Activated T-cell treated with anti-CD3 and anti-CD28 coated beads, Interleukin-2, amount 50 U/mL, for 4 hours (primary cell): ENCODE measurements at regions not wholly inside any gene's neighbourhood (a gene's known extent, or its start where the extent isn't known, plus 50 kb on each side); places are given as distances from the start of the nearest gene placed in this dataset.

Source experiments
- ATAC-seq, 2 donors: fragments of 200-7000 bp; cut with Tn5 transposase; one replicate each; pipeline ENCODE4 v1.10.0; 2021
- DNase-seq: peaks from one replicate; pipeline ENCODE4 v3.0.0-alpha.2; 2020
- H3K27me3 Mint-ChIP-seq: one replicate; pipeline ENCODE4 v1.8.0; 2021; ENCODE audit warnings: low read depth, mixed read lengths
- H3K36me3 Mint-ChIP-seq: one replicate; pipeline ENCODE4 v1.8.0; 2022; ENCODE audit warnings: mixed read lengths; ENCODE audit not compliant: insufficient read depth
- H3K4me1 Mint-ChIP-seq: one replicate; pipeline ENCODE4 v1.8.0; 2021; ENCODE audit warnings: low read depth, mixed read lengths
- H3K4me3 Mint-ChIP-seq: one replicate; pipeline ENCODE4 v1.8.0; 2021; ENCODE audit warnings: mild to moderate bottlenecking, moderate library complexity, mixed read lengths
- H3K9me3 Mint-ChIP-seq: one replicate; pipeline ENCODE4 v1.8.0; 2021; ENCODE audit warnings: mixed read lengths

DNA sequence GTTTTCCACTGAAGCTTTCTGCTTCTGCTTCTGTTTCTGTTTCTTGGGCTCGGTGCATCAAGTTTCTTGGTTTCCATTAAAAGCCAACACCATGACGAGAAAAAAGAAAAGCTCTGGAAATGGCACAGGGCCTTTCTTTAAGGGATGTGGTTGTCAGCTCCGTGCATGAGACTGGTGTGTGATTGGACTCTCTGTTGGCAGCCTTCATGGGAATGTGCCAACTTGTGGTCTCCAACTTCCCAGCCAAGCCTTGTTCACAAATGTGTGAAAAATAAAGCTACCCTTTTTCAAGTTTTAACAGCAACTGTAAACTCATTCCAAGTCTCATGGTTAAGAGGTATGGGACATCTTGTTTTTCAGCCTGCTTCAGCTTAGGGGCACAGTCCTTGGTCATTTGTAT, 68.7 kb upstream of the CST7 start:
- Mint-ChIP-seq H3K36me3 (no peaks in the 10 kb centered on the region), H3K4me1 (no peaks in the 10 kb centered on the region)

DNA sequence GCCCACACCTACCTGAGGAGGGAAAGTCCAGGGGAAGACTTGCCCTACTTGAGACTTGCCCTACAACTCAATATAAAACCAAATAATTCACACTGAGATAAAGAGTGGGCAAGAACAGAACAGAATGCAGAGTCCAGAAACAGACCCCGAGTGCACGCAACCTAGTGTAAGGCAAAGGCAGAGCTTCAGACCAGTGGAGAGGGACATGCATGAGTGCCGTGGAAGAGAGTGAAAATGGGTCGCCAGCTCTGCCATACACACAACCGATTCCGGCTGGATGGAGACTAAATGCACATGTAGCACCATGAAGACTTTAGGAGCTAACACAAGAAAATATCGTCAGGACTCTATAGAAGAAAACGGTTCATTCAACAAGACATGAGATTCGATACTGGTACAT, 58.8 kb upstream of the CST7 start:
- ATAC-seq (no peak), DNase-seq (no peak)

More for the DNA sequence above, 68.7 kb upstream of the CST7 start:
- DNase-seq (no peak), ATAC-seq (no peak)
- Mint-ChIP-seq H3K27me3 (peaks cover 5% of the 10 kb centered on the region), H3K4me3 (no peak overlapping the region), H3K9me3 (peaks cover 27% of the 10 kb centered on the region)

GRCh38 chr20:24891546-24892393, 57.3 kb upstream of the CST7 start:
- ATAC-seq = no peak
- no peak for DNase-seq
- Mint-ChIP-seq H3K4me1 (no peaks in the 10 kb centered on the region), H3K36me3 (no peaks in the 10 kb centered on the region), H3K27me3 (no peaks in the 10 kb centered on the region), H3K4me3 (no peak overlapping the region), H3K9me3 (no peaks in the 10 kb centered on the region)

More for the DNA sequence above, 58.8 kb upstream of the CST7 start:
- H3K4me3 Mint-ChIP-seq = no peak overlapping the region
- no peaks in the 10 kb centered on the region for H3K27me3 Mint-ChIP-seq
- no peaks in the 10 kb centered on the region for H3K36me3 Mint-ChIP-seq
- H3K4me1 Mint-ChIP-seq = no peaks in the 10 kb centered on the region
- H3K9me3 Mint-ChIP-seq = no peaks in the 10 kb centered on the region

GRCh38 chr20:24892522-24892921, 56.5 kb upstream of the CST7 start:
- Mint-ChIP-seq H3K4me3 (no peak overlapping the region), H3K36me3 (no peaks in the 10 kb centered on the region), H3K27me3 (no peaks in the 10 kb centered on the region), H3K4me1 (no peaks in the 10 kb centered on the region), H3K9me3 (no peaks in the 10 kb centered on the region)
- DNase-seq (no peak), ATAC-seq (no peak)

GRCh38 chr20:24892931-24893330, 56.1 kb upstream of the CST7 start:
- DNase-seq (no peak), ATAC-seq (no peak)
- H3K9me3 Mint-ChIP-seq = no peaks in the 10 kb centered on the region
- H3K4me3 Mint-ChIP-seq = no peak overlapping the region
- no peaks in the 10 kb centered on the region for H3K36me3 Mint-ChIP-seq
- H3K4me1 Mint-ChIP-seq = no peaks in the 10 kb centered on the region
- no peaks in the 10 kb centered on the region for H3K27me3 Mint-ChIP-seq

GRCh38 chr20:24894488-24894887, 54.6 kb upstream of the CST7 start:
- Mint-ChIP-seq H3K4me3 (no peak overlapping the region), H3K9me3 (peaks cover 15% of the 10 kb centered on the region), H3K27me3 (no peaks in the 10 kb centered on the region), H3K4me1 (no peaks in the 10 kb centered on the region), H3K36me3 (no peaks in the 10 kb centered on the region)
- ATAC-seq = no peak
- DNase-seq = no peak

DNA sequence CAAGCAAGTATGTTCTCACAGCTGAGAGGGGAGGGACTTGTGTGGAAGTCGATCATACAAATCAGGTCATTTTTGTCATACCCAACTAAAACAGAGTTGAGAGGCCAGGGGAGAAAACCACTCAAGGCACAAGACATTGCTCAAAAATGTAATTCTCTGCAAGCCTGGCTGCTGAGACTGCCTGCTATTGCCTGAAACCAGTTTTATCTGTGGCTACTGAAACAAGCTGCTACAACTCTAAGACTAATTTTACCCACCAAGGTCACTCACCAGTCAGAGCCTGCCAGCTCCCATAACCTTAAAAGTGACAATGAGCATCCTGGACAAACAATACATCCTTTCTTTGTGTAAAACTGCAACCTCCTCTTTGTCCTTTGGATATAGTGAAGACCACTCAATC, 54.1 kb upstream of the CST7 start:
- H3K9me3 Mint-ChIP-seq = peaks cover 20% of the 10 kb centered on the region
- H3K4me1 Mint-ChIP-seq = no peaks in the 10 kb centered on the region
- DNase-seq (no peak), ATAC-seq (no peak)
- H3K4me3 Mint-ChIP-seq = no peak overlapping the region
- no peaks in the 10 kb centered on the region for H3K27me3 Mint-ChIP-seq
- H3K36me3 Mint-ChIP-seq = no peaks in the 10 kb centered on the region

GRCh38 chr20:24895431-24895830, 53.6 kb upstream of the CST7 start:
- peaks cover 21% of the 10 kb centered on the region for H3K9me3 Mint-ChIP-seq
- no peak overlapping the region for H3K4me3 Mint-ChIP-seq
- no peaks in the 10 kb centered on the region for H3K36me3 Mint-ChIP-seq
- no peaks in the 10 kb centered on the region for H3K27me3 Mint-ChIP-seq
- DNase-seq (no peak), ATAC-seq (no peak)
- H3K4me1 Mint-ChIP-seq = no peaks in the 10 kb centered on the region

DNA sequence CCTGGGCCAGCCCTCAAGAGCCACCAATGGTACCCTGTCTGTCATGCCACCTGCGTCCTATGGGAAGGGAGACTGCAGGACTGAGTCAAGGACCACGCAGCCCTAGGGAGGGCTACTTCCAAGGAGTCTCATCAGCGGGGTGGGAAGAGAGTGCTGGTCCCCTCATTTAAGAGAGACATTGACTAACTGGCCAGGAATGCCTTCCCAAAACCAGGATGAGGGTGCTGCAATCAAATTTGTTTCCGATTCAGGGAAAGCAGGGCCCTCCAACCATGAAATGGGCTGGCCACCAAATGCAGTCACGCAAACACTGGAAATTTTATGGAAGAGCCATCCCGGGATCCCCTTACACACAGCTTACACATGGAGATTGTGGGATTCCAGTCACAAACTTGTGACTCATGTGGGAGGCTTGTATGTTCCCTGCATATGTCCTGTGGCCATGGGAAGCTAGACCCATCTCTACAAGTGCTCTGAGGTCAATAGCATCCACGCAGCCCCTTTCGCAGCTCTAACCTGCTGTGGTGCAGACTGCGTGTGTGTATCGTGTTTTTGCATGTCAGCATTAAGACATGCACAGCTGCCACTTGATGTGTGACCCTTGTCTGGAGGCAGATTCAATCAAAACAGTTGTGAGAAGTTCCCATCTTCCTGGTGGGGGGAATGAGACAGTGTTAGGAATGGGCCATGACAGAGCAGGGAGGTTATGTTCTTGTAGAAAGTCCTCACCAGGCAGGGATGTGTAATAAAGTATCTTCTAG, 53.0 kb upstream of the CST7 start:
- Mint-ChIP-seq H3K36me3 (no peaks in the 10 kb centered on the region), H3K9me3 (peaks cover 21% of the 10 kb centered on the region), H3K4me1 (no peaks in the 10 kb centered on the region), H3K4me3 (no peak overlapping the region), H3K27me3 (no peaks in the 10 kb centered on the region)
- ATAC-seq = no peak
- no peak for DNase-seq

- Mint-ChIP-seq H3K9me3 (peaks cover 21% of the 10 kb centered on the region), H3K36me3 (no peaks in the 10 kb centered on the region), H3K27me3 (no peaks in the 10 kb centered on the region), H3K4me1 (no peaks in the 10 kb centered on the region), H3K4me3 (no peak overlapping the region)
- no peak for ATAC-seq
- no peak for DNase-seq
These were observed 52.1 kb upstream of the CST7 start for GRCh38 chr20:24896984-24897383.

DNA sequence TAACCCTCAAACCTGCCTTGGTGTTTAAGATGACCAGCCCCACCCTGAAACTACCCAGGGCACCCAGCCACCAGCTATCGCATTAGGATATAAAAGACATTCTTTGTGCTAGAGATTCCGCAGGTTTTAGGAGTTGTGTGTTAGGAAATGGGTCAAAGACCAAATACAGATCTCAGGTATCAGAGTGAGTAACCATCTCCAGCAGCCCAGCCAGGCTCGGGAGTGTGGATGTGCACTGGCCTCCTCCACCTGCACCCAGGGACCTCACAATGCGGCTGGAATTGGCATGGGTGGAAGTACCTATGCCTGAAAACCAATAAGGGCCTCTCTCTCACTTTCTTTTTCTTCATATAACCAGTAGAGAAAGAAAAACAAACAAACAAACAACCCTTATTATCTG, 51.1 kb upstream of the CST7 start:
- no peaks in the 10 kb centered on the region for H3K27me3 Mint-ChIP-seq
- no peaks in the 10 kb centered on the region for H3K36me3 Mint-ChIP-seq
- ATAC-seq = no peak
- no peak overlapping the region for H3K4me3 Mint-ChIP-seq
- no peak for DNase-seq
- H3K9me3 Mint-ChIP-seq = peaks cover 21% of the 10 kb centered on the region
- H3K4me1 Mint-ChIP-seq = no peaks in the 10 kb centered on the region

GRCh38 chr20:24899153-24899552, 49.9 kb upstream of the CST7 start:
- ATAC-seq = no peak

More at GRCh38 chr20:24899153-24899552, 49.9 kb upstream of the CST7 start:
- Mint-ChIP-seq H3K4me1 (no peaks in the 10 kb centered on the region), H3K27me3 (no peaks in the 10 kb centered on the region), H3K9me3 (peaks cover 21% of the 10 kb centered on the region), H3K4me3 (no peak overlapping the region), H3K36me3 (no peaks in the 10 kb centered on the region)
- DNase-seq = no peak
